Naive thymus-derived CD8-positive, alpha-beta T cell (primary cell): ENCODE measurements at regions not wholly inside any gene's neighbourhood (a gene's known extent, or its start where the extent isn't known, plus 50 kb on each side); places are given as distances from the start of the nearest gene placed in this dataset.

Source experiments
- ATAC-seq, 2 donors: fragments of 150-1000 bp; cut with Tn5 transposase in 1 of 2; sonication (Bioruptor Pico), chemical (Tn5 transposase) in 1 of 2; 1 replicate in 1 of 2; 2 replicates in 1 of 2; pipeline ENCODE4 v1.10.0; 2021; ENCODE audit warnings: mild to moderate bottlenecking in 2 of 2, moderate library complexity in 2 of 2
- POLR2A ChIA-PET: fragments of 350-600 bp; sonication (Branson Sonifier 250); formaldehyde crosslinking; loops from one replicate; lab custom pipeline; 2021; ENCODE audit warnings: antibody characterized with exemption; lab: Charles Lee
- DNase-seq, 10 donors: peaks; one replicate each; pipeline versions ENCODE4 v3.0.0 to v3.0.0-alpha.2; 2020 to 2022
- H3K27ac Mint-ChIP-seq, 10 donors: one replicate each; pipeline ENCODE4 v1.8.0; 2020 to 2022; ENCODE audit warnings: mild to moderate bottlenecking in 10 of 10, mixed read lengths in 10 of 10, moderate library complexity in 4 of 10, inconsistent platforms in 1 of 10
- H3K27me3 Mint-ChIP-seq, 5 donors: one replicate each; pipeline ENCODE4 v1.8.0; 2021 to 2022; ENCODE audit warnings: mixed read lengths in 5 of 5
- H3K36me3 Mint-ChIP-seq, 3 donors: one replicate each; pipeline ENCODE4 v1.8.0; 2020 to 2022; ENCODE audit warnings: mixed read lengths in 3 of 3, mild to moderate bottlenecking in 2 of 3, inconsistent platforms in 1 of 3
- H3K4me1 Mint-ChIP-seq, 4 donors: one replicate each; pipeline ENCODE4 v1.8.0; 2021 to 2022; ENCODE audit warnings: mixed read lengths in 4 of 4
- H3K4me3 Mint-ChIP-seq, 10 donors: one replicate each; pipeline ENCODE4 v1.8.0; 2020 to 2022; ENCODE audit warnings: mild to moderate bottlenecking in 10 of 10, mixed read lengths in 10 of 10, moderate library complexity in 6 of 10, inconsistent platforms in 1 of 10
- H3K9me3 Mint-ChIP-seq, 9 donors: one replicate each; pipeline ENCODE4 v1.8.0; 2020 to 2022; ENCODE audit warnings: mixed read lengths in 9 of 9, mild to moderate bottlenecking in 3 of 9, inconsistent platforms in 1 of 9, moderate library complexity in 1 of 9

- H3K4me1 Mint-ChIP-seq, result no peaks in the 10 kb centered on the region
- H3K27ac Mint-ChIP-seq, result no peak overlapping the region
- POLR2A ChIA-PET, result no interaction called here
These were observed 263.1 kb upstream of the RGMB start for GRCh38 chr5:98510143-98510985.

GRCh38 chr5:98513380-98513779 lies 260.1 kb upstream of the RGMB start:
- no peak for DNase-seq
- Mint-ChIP-seq H3K4me3 (no peak overlapping the region), H3K4me1 (no peaks in the 10 kb centered on the region), H3K36me3 (no peaks in the 10 kb centered on the region), H3K27me3 (peaks cover 0 to 2% (median 0%) of the 10 kb centered on the region in 5 donors), H3K9me3 (no peaks in the 10 kb centered on the region), H3K27ac (no peak overlapping the region)
- no peak for ATAC-seq
- POLR2A ChIA-PET, result no interaction called here

More at GRCh38 chr5:98510143-98510985, 263.1 kb upstream of the RGMB start:
- Mint-ChIP-seq H3K36me3 (no peaks in the 10 kb centered on the region), H3K27me3 (peaks cover 0 to 13% (median 4%) of the 10 kb centered on the region in 5 donors), H3K9me3 (peaks cover 0 to 7% (median 0%) of the 10 kb centered on the region in 9 donors), H3K4me3 (no peak overlapping the region)
- ATAC-seq, result no peak
- no peak for DNase-seq

- POLR2A ChIA-PET, result no interaction called here
- H3K4me3 Mint-ChIP-seq, result no peak overlapping the region
These were observed 259.2 kb upstream of the RGMB start for GRCh38 chr5:98514215-98514614.

GRCh38 chr5:98516701-98517100 lies 256.8 kb upstream of the RGMB start:
- H3K9me3 Mint-ChIP-seq, result no peaks in the 10 kb centered on the region
- H3K4me1 Mint-ChIP-seq, result no peaks in the 10 kb centered on the region
- DNase-seq (no peak), ATAC-seq (no peak)
- no peak overlapping the region for H3K27ac Mint-ChIP-seq
- peaks cover 0 to 7% (median 3%) of the 10 kb centered on the region in 5 donors for H3K27me3 Mint-ChIP-seq
- H3K4me3 Mint-ChIP-seq, result no peak overlapping the region
- POLR2A ChIA-PET, result no interaction called here
- no peaks in the 10 kb centered on the region for H3K36me3 Mint-ChIP-seq

More at GRCh38 chr5:98514215-98514614, 259.2 kb upstream of the RGMB start:
- ATAC-seq (no peak), DNase-seq (no peak)
- no peaks in the 10 kb centered on the region for H3K9me3 Mint-ChIP-seq
- H3K27ac Mint-ChIP-seq, result no peak overlapping the region
- no peaks in the 10 kb centered on the region for H3K4me1 Mint-ChIP-seq
- peaks cover 0 to 5% (median 1%) of the 10 kb centered on the region in 5 donors for H3K27me3 Mint-ChIP-seq
- no peaks in the 10 kb centered on the region for H3K36me3 Mint-ChIP-seq

GRCh38 chr5:98517560-98518366 lies 255.7 kb upstream of the RGMB start:
- POLR2A ChIA-PET, result no interaction called here
- Mint-ChIP-seq H3K27ac (no peak overlapping the region), H3K9me3 (no peaks in the 10 kb centered on the region), H3K27me3 (peaks cover 0 to 10% (median 3%) of the 10 kb centered on the region in 5 donors), H3K4me1 (no peaks in the 10 kb centered on the region), H3K36me3 (no peaks in the 10 kb centered on the region), H3K4me3 (no peak overlapping the region)
- DNase-seq, result no peak
- ATAC-seq, result no peak

- DNase-seq (no peak), ATAC-seq (no peak)
- Mint-ChIP-seq H3K27me3 (peaks cover 0 to 15% (median 7%) of the 10 kb centered on the region in 5 donors), H3K4me3 (no peak overlapping the region), H3K27ac (no peak overlapping the region), H3K9me3 (no peaks in the 10 kb centered on the region), H3K36me3 (no peaks in the 10 kb centered on the region), H3K4me1 (no peaks in the 10 kb centered on the region)
- POLR2A ChIA-PET, result no interaction called here
These were observed 254.7 kb upstream of the RGMB start for GRCh38 chr5:98518754-98519153.

- Mint-ChIP-seq H3K4me3 (no peak overlapping the region), H3K9me3 (no peaks in the 10 kb centered on the region), H3K36me3 (no peaks in the 10 kb centered on the region), H3K27me3 (peaks cover 0 to 15% (median 7%) of the 10 kb centered on the region in 5 donors), H3K27ac (no peak overlapping the region), H3K4me1 (no peaks in the 10 kb centered on the region)
- DNase-seq (no peak), ATAC-seq (no peak)
- POLR2A ChIA-PET, result no interaction called here
These were observed 253.9 kb upstream of the RGMB start for GRCh38 chr5:98519571-98519970.

GRCh38 chr5:98521821-98522220 lies 251.6 kb upstream of the RGMB start:
- no peak overlapping the region for H3K27ac Mint-ChIP-seq
- no peak for DNase-seq
- no peaks in the 10 kb centered on the region for H3K4me1 Mint-ChIP-seq
- H3K9me3 Mint-ChIP-seq, result no peaks in the 10 kb centered on the region
- no peak for ATAC-seq
- H3K4me3 Mint-ChIP-seq, result no peak overlapping the region
- H3K36me3 Mint-ChIP-seq, result no peaks in the 10 kb centered on the region
- H3K27me3 Mint-ChIP-seq, result peaks cover 0 to 20% (median 6%) of the 10 kb centered on the region in 5 donors
- POLR2A ChIA-PET, result no interaction called here

GRCh38 chr5:98524773-98525172 lies 248.7 kb upstream of the RGMB start:
- Mint-ChIP-seq H3K4me1 (no peaks in the 10 kb centered on the region), H3K36me3 (no peaks in the 10 kb centered on the region), H3K9me3 (no peaks in the 10 kb centered on the region), H3K27me3 (peaks cover 2 to 22% (median 6%) of the 10 kb centered on the region in 5 donors), H3K27ac (no peak overlapping the region), H3K4me3 (no peak overlapping the region)
- ATAC-seq (no peak), DNase-seq (no peak)
- POLR2A ChIA-PET, result no interaction called here

GRCh38 chr5:98527846-98528245 lies 245.6 kb upstream of the RGMB start:
- H3K4me3 Mint-ChIP-seq, result no peak overlapping the region
- no peaks in the 10 kb centered on the region for H3K36me3 Mint-ChIP-seq
- H3K4me1 Mint-ChIP-seq, result no peaks in the 10 kb centered on the region
- no peaks in the 10 kb centered on the region for H3K9me3 Mint-ChIP-seq
- POLR2A ChIA-PET, result no interaction called here
- peaks cover 2 to 21% (median 4%) of the 10 kb centered on the region in 5 donors for H3K27me3 Mint-ChIP-seq
- no peak for ATAC-seq
- no peak for DNase-seq
- no peak overlapping the region for H3K27ac Mint-ChIP-seq

- Mint-ChIP-seq H3K36me3 (no peaks in the 10 kb centered on the region), H3K4me1 (no peaks in the 10 kb centered on the region), H3K4me3 (no peak overlapping the region), H3K27ac (no peak overlapping the region), H3K27me3 (peaks cover 2 to 11% (median 4%) of the 10 kb centered on the region in 5 donors), H3K9me3 (no peaks in the 10 kb centered on the region)
- POLR2A ChIA-PET, result interaction anchor here (0.6 kb wide), 1 partner anchor 9 kb away, joined by 3 read pairs; no protein-coding TSS in a partner anchor
- ATAC-seq (no peak), DNase-seq (no peak)
These were observed 244.1 kb upstream of the RGMB start for GRCh38 chr5:98529321-98529720.

GRCh38 chr5:98530224-98530623 lies 243.2 kb upstream of the RGMB start:
- no peak for ATAC-seq
- POLR2A ChIA-PET, result no interaction called here
- H3K27me3 Mint-ChIP-seq, result peaks cover 2 to 11% (median 4%) of the 10 kb centered on the region in 5 donors
- no peak overlapping the region for H3K27ac Mint-ChIP-seq
- no peak overlapping the region for H3K4me3 Mint-ChIP-seq
- no peaks in the 10 kb centered on the region for H3K4me1 Mint-ChIP-seq
- DNase-seq, result no peak
- H3K36me3 Mint-ChIP-seq, result no peaks in the 10 kb centered on the region
- no peaks in the 10 kb centered on the region for H3K9me3 Mint-ChIP-seq

- peaks cover 0 to 3% (median 0%) of the 10 kb centered on the region in 3 donors for H3K36me3 Mint-ChIP-seq
- H3K27me3 Mint-ChIP-seq, result peaks cover 1 to 12% (median 5%) of the 10 kb centered on the region in 5 donors
- no peak overlapping the region for H3K27ac Mint-ChIP-seq
- POLR2A ChIA-PET, result no interaction called here
- ATAC-seq, result no peak
- H3K4me3 Mint-ChIP-seq, result no peak overlapping the region
- DNase-seq, result no peak
- H3K9me3 Mint-ChIP-seq, result peaks cover 0 to 17% (median 5%) of the 10 kb centered on the region in 9 donors
- no peaks in the 10 kb centered on the region for H3K4me1 Mint-ChIP-seq
These were observed 237.6 kb upstream of the RGMB start for GRCh38 chr5:98535901-98536300.
